GM12875 (cell line): ENCODE measurements at regions not wholly inside any gene's neighbourhood (a gene's known extent, or its start where the extent isn't known, plus 50 kb on each side); places are given as distances from the start of the nearest gene placed in this dataset.

Experiments
- H3K4me3 ChIP-seq: one replicate; pipeline ENCODE4 v1.5.1; 2011; ENCODE audit warnings: low read depth, low read length, control low read depth
- CTCF ChIP-seq: IDR thresholded peaks from 2 replicates; pipeline ENCODE4 v1.5.1; 2011; ENCODE audit warnings: low read depth, mild to moderate bottlenecking, control low read depth, inconsistent platforms, low read length, moderate library complexity, borderline replicate concordance; ENCODE audit not compliant: insufficient read depth

- TF ChIP-seq CTCF, result no peak
- no peak overlapping the region for H3K4me3 ChIP-seq
Measured at GRCh38 chr4:175996206-175996605, 69.4 kb upstream of the WDR17 start.

DNA sequence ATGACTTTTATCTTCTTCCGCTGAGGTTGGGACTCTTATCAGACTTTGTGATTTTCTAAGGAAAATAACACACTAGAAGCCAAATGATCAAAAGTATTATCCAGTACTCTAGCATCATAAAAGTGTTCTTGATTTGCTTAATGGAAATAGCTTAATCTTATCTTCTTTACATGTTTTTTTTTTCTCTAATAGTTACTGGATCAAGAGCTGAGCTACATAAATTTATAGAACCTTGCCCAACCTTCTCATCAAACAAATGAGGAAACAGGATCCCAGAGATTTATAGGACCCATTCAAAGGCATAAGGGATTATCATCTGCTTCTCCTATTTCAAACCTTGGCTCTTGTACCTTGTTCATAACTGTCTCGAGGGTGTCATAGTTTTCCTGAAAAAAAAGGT is 68.3 kb upstream of the WDR17 start:
- TF ChIP-seq CTCF, result no peak
- H3K4me3 ChIP-seq, result no peak overlapping the region

- H3K4me3 ChIP-seq, result no peak overlapping the region
- TF ChIP-seq CTCF, result no peak
Measured at GRCh38 chr4:175998782-175999181, 66.9 kb upstream of the WDR17 start.

GRCh38 chr4:175999944-176000343 is 65.7 kb upstream of the WDR17 start:
- H3K4me3 ChIP-seq, result no peak overlapping the region
- no peak for TF ChIP-seq CTCF

- peak overlapping the region; percentile 61 for H3K4me3 ChIP-seq
- TF ChIP-seq CTCF, result no peak
Measured at GRCh38 chr4:176001151-176002006, 64.3 kb upstream of the WDR17 start.

GRCh38 chr4:176002007-176002613 is 63.5 kb upstream of the WDR17 start:
- TF ChIP-seq CTCF, result no peak
- H3K4me3 ChIP-seq, result peak overlapping the region; percentile 61

- H3K4me3 ChIP-seq, result no peak overlapping the region
- no peak for TF ChIP-seq CTCF
Measured at GRCh38 chr4:176005766-176006165, 59.9 kb upstream of the WDR17 start.
